Stimulated activated CD4-positive, alpha-beta T cell treated with anti-CD3 and anti-CD28 coated beads, Interleukin-1b, Interleukin-23, amount 100 ng/mL, for 4 hours (primary cell): ENCODE measurements at regions not wholly inside any gene's neighbourhood (a gene's known extent, or its start where the extent isn't known, plus 50 kb on each side); places are given as distances from the start of the nearest gene placed in this dataset.

Experiments used
- DNase-seq, 2 donors: peaks; one replicate each; pipeline ENCODE4 v3.0.0-alpha.2; 2020; ENCODE audit warnings: low read depth in 2 of 2

GRCh38 chr3:150268426-150269391, 139.4 kb upstream of the TSC22D2 start:
- DNase-seq: no peak

GRCh38 chr3:150267288-150267687, 140.8 kb upstream of the TSC22D2 start:
- no peak for DNase-seq

GRCh38 chr3:150265305-150265704, 142.8 kb upstream of the TSC22D2 start:
- DNase-seq: no peak

GRCh38 chr3:150264561-150265279, 143.4 kb upstream of the TSC22D2 start:
- DNase-seq: no peak

- DNase-seq: no peak
Measured at GRCh38 chr3:150261958-150262357, 146.1 kb upstream of the TSC22D2 start.

GRCh38 chr3:150261418-150261817, 146.7 kb upstream of the TSC22D2 start:
- DNase-seq: no peak

- DNase-seq: no peak
Measured at GRCh38 chr3:150260398-150260710, 147.7 kb upstream of the TSC22D2 start.

- DNase-seq: no peak
Measured at GRCh38 chr3:150259526-150260397, 148.3 kb upstream of the TSC22D2 start.

GRCh38 chr3:150256782-150257181, 151.3 kb upstream of the TSC22D2 start:
- no peak for DNase-seq

GRCh38 chr3:150256318-150256717, 151.8 kb upstream of the TSC22D2 start:
- DNase-seq: no peak

GRCh38 chr3:150255826-150256225, 152.3 kb upstream of the TSC22D2 start:
- no peak for DNase-seq

- no peak for DNase-seq
Measured at GRCh38 chr3:150255413-150255812, 152.7 kb upstream of the TSC22D2 start.

GRCh38 chr3:150254309-150254708, 153.8 kb upstream of the TSC22D2 start:
- DNase-seq: no peak

- no peak for DNase-seq
Measured at GRCh38 chr3:150253622-150254021, 154.5 kb upstream of the TSC22D2 start.

- DNase-seq: no peak
Measured at GRCh38 chr3:150252462-150252861, 155.6 kb upstream of the TSC22D2 start.

- no peak for DNase-seq
Measured at GRCh38 chr3:150251187-150252062, 156.7 kb upstream of the TSC22D2 start.

GRCh38 chr3:150249779-150250470, 158.2 kb upstream of the TSC22D2 start:
- DNase-seq: no peak

GRCh38 chr3:150248888-150249681, 159.0 kb upstream of the TSC22D2 start:
- DNase-seq: no peak

GRCh38 chr3:150248116-150248887, 159.8 kb upstream of the TSC22D2 start:
- DNase-seq: no peak
